PFSK-1 (cell line): ENCODE measurements at regions not wholly inside any gene's neighbourhood (a gene's known extent, or its start where the extent isn't known, plus 50 kb on each side); places are given as distances from the start of the nearest gene placed in this dataset.

Source experiments
- POLR2AphosphoS5 ChIP-seq: IDR thresholded peaks from 2 replicates; pipeline ENCODE4 v1.6.1; 2012; ENCODE audit warnings: low read depth, mild to moderate bottlenecking, control low read depth, low read length, moderate library complexity
- TAF1 ChIP-seq: IDR thresholded peaks from 2 replicates; pipeline ENCODE4 v1.6.1; 2012; ENCODE audit warnings: low read length, control low read depth, borderline replicate concordance; ENCODE audit not compliant: insufficient read depth
- TF ChIP-seq, protein P1 (sequence below), 2 experiments: IDR thresholded peaks; 2 replicates each; pipeline versions ENCODE4 v1.6.1 to v1.8.0; 2011 to 2012; ENCODE audit warnings: low read depth in 2 of 2, low read length in 2 of 2, control low read depth in 1 of 2, inconsistent platforms in 1 of 2, mild to moderate bottlenecking in 1 of 2, moderate library complexity in 1 of 2; ENCODE audit not compliant: insufficient read depth in 1 of 2

DNA sequence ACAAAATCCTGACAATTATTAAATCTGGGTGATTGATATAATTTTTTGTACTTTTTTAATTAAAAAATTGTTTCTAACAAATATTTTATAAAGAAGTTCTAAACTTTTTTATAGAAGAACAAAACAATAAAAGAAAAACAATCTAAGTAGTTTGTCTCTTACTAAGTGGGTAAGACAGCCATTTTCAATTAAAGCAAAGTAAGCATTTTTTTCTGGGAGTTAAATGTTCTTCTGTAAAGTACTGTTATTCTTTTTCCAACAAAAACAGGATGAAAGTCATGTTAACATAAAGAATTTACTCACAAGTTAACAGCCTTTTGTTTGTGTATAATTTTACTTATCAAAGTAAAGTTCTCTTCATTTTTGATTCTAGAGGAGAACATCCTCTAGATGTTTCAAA is 1029.9 kb downstream of the JRKL start:
- TF ChIP-seq TAF1: no peak
- no peak for TF ChIP-seq POLR2AphosphoS5
- TF ChIP-seq, protein P1, sequence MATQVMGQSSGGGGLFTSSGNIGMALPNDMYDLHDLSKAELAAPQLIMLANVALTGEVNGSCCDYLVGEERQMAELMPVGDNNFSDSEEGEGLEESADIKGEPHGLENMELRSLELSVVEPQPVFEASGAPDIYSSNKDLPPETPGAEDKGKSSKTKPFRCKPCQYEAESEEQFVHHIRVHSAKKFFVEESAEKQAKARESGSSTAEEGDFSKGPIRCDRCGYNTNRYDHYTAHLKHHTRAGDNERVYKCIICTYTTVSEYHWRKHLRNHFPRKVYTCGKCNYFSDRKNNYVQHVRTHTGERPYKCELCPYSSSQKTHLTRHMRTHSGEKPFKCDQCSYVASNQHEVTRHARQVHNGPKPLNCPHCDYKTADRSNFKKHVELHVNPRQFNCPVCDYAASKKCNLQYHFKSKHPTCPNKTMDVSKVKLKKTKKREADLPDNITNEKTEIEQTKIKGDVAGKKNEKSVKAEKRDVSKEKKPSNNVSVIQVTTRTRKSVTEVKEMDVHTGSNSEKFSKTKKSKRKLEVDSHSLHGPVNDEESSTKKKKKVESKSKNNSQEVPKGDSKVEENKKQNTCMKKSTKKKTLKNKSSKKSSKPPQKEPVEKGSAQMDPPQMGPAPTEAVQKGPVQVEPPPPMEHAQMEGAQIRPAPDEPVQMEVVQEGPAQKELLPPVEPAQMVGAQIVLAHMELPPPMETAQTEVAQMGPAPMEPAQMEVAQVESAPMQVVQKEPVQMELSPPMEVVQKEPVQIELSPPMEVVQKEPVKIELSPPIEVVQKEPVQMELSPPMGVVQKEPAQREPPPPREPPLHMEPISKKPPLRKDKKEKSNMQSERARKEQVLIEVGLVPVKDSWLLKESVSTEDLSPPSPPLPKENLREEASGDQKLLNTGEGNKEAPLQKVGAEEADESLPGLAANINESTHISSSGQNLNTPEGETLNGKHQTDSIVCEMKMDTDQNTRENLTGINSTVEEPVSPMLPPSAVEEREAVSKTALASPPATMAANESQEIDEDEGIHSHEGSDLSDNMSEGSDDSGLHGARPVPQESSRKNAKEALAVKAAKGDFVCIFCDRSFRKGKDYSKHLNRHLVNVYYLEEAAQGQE (IDR thresholded peaks at IDR 0.05; ENCODE audit: insufficient read depth in 1 of 2, low read depth in 2 of 2, low read length in 2 of 2): no peak
